Small intestine (tissue), 7 donors: ENCODE measurements at regions not wholly inside any gene's neighbourhood (a gene's known extent, or its start where the extent isn't known, plus 50 kb on each side); places are given as distances from the start of the nearest gene placed in this dataset.

Source experiments
- DNase-seq, 2 donors: peaks; one replicate each; pipeline versions ENCODE4 v3.0.0 to v3.0.0-alpha.2; 2013
- FAIRE-seq: peaks from 2 replicates; lab custom pipeline; 2012; peaks lifted over from hg19 to GRCh38; lab: Jason Lieb, UNC
- H3K27ac ChIP-seq, 3 donors: one replicate each; pipeline ENCODE4 v1.5.1; 2013; ENCODE audit warnings: low read length in 2 of 3, mild to moderate bottlenecking in 2 of 3, control low read depth in 1 of 3, inconsistent platforms in 1 of 3, low read depth in 1 of 3, moderate library complexity in 1 of 3
- H3K27me3 ChIP-seq, 3 donors: one replicate each; pipeline ENCODE4 v1.6.1; 2013; ENCODE audit warnings: low read length in 3 of 3, inconsistent platforms in 1 of 3; ENCODE audit not compliant: control insufficient read depth in 3 of 3, insufficient read depth in 3 of 3
- H3K36me3 ChIP-seq, 3 donors: one replicate each; pipeline ENCODE4 v1.6.1; 2013; ENCODE audit warnings: low read length in 3 of 3, inconsistent platforms in 1 of 3, low read depth in 1 of 3, mild to moderate bottlenecking in 1 of 3, moderate library complexity in 1 of 3; ENCODE audit not compliant: control insufficient read depth in 3 of 3, insufficient read depth in 2 of 3
- H3K4me1 ChIP-seq, 3 donors: one replicate each; pipeline ENCODE4 v1.6.1; 2013; ENCODE audit warnings: low read length in 2 of 3, inconsistent platforms in 1 of 3, low read depth in 1 of 3, mild to moderate bottlenecking in 1 of 3, moderate library complexity in 1 of 3; ENCODE audit not compliant: control insufficient read depth in 3 of 3, insufficient read depth in 2 of 3
- H3K4me3 ChIP-seq, 3 donors: one replicate each; pipeline ENCODE4 v1.5.1; 2013; ENCODE audit warnings: low read length in 3 of 3, control low read depth in 1 of 3, inconsistent platforms in 1 of 3, low read depth in 1 of 3, mild to moderate bottlenecking in 1 of 3, moderate library complexity in 1 of 3
- H3K9me3 ChIP-seq, 2 donors: one replicate each; pipeline ENCODE4 v1.6.1; 2013; ENCODE audit warnings: low read depth in 1 of 2, low read length in 1 of 2; ENCODE audit not compliant: control insufficient read depth in 2 of 2, insufficient read depth in 1 of 2
- WGBS, 3 donors: extraction: QIAGEN DNeasy Blood & Tissue Kit; methylation state at CpG; one replicate each; pipeline ENCODE4 v1.1.7; 2013; 5-methylcytosine and 5-hydroxymethylcytosine counted together
- donor health status: healthy with polysubstance abuse.
- donor health status: control.
- donor health status: control.
- donor health status: Bipolar disorder and iron deficiency.
- donor health status: healthy.

- Histone ChIP-seq H3K9me3 (peaks cover 0 to 6% of the 10 kb centered on the region in 2 donors), H3K27ac (no peak overlapping the region), H3K4me1 (no peaks in the 10 kb centered on the region), H3K36me3 (no peaks in the 10 kb centered on the region), H3K27me3 (no peaks in the 10 kb centered on the region), H3K4me3 (no peak overlapping the region)
- DNase-seq (no peak), FAIRE-seq (no peak)
- 71 to 93% (median 92%) methylated on average over 1 of the region's 1 CpG for WGBS, 3 donors
Observed at GRCh38 chr3:22231061-22231460, 480.1 kb upstream of the ZNF385D start.

- no peaks in the 10 kb centered on the region for H3K27me3 ChIP-seq
- FAIRE-seq (no peak), DNase-seq (no peak)
- 54 to 67% (median 60%) methylated on average over 3 of the region's 3 CpGs for WGBS, 3 donors
- no peak overlapping the region for H3K4me3 ChIP-seq
- no peaks in the 10 kb centered on the region for H3K9me3 ChIP-seq
- H3K27ac ChIP-seq, result no peak overlapping the region
- H3K4me1 ChIP-seq, result no peaks in the 10 kb centered on the region
- H3K36me3 ChIP-seq, result no peaks in the 10 kb centered on the region
Observed at GRCh38 chr3:22236490-22237270, 485.7 kb upstream of the ZNF385D start.

- WGBS, 3 donors, result 51 to 68% (median 59%) methylated on average over 4 of the region's 4 CpGs
- Histone ChIP-seq H3K27ac (no peak overlapping the region), H3K4me1 (no peaks in the 10 kb centered on the region), H3K4me3 (no peak overlapping the region), H3K36me3 (no peaks in the 10 kb centered on the region), H3K9me3 (no peaks in the 10 kb centered on the region), H3K27me3 (no peaks in the 10 kb centered on the region)
- no peak for DNase-seq
- no peak for FAIRE-seq
Observed at GRCh38 chr3:22239011-22239410, 488.0 kb upstream of the ZNF385D start.

- Histone ChIP-seq H3K36me3 (no peaks in the 10 kb centered on the region), H3K9me3 (no peaks in the 10 kb centered on the region), H3K27me3 (no peaks in the 10 kb centered on the region), H3K27ac (no peak overlapping the region), H3K4me1 (no peaks in the 10 kb centered on the region), H3K4me3 (no peak overlapping the region)
- FAIRE-seq, result no peak
- 59 to 81% (median 67%) methylated on average over 2 of the region's 2 CpGs for WGBS, 3 donors
- DNase-seq, result no peak
Observed at GRCh38 chr3:22241110-22241509, 490.1 kb upstream of the ZNF385D start.

GRCh38 chr3:22244761-22245521, 493.9 kb upstream of the ZNF385D start:
- no peaks in the 10 kb centered on the region for H3K9me3 ChIP-seq
- H3K4me3 ChIP-seq, result no peak overlapping the region
- DNase-seq (no peak), FAIRE-seq (no peak)
- no peaks in the 10 kb centered on the region for H3K36me3 ChIP-seq
- H3K27me3 ChIP-seq, result no peaks in the 10 kb centered on the region
- no peak overlapping the region for H3K27ac ChIP-seq
- H3K4me1 ChIP-seq, result no peaks in the 10 kb centered on the region
- WGBS, 3 donors, result 70 to 80% (median 77%) methylated on average over 3 of the region's 3 CpGs

- no peak overlapping the region for H3K27ac ChIP-seq
- H3K9me3 ChIP-seq, result no peaks in the 10 kb centered on the region
- 69 to 71% (median 70%) methylated on average over 3 of the region's 3 CpGs for WGBS, 3 donors
- no peaks in the 10 kb centered on the region for H3K27me3 ChIP-seq
- FAIRE-seq, result no peak
- no peak for DNase-seq
- no peak overlapping the region for H3K4me3 ChIP-seq
- H3K36me3 ChIP-seq, result no peaks in the 10 kb centered on the region
- H3K4me1 ChIP-seq, result no peaks in the 10 kb centered on the region
Observed at GRCh38 chr3:22245811-22246583, 495.0 kb upstream of the ZNF385D start.

- no peak overlapping the region for H3K27ac ChIP-seq
- no peaks in the 10 kb centered on the region for H3K4me1 ChIP-seq
- H3K27me3 ChIP-seq, result no peaks in the 10 kb centered on the region
- DNase-seq (no peak), FAIRE-seq (no peak)
- H3K36me3 ChIP-seq, result no peaks in the 10 kb centered on the region
- H3K4me3 ChIP-seq, result no peak overlapping the region
- H3K9me3 ChIP-seq, result no peaks in the 10 kb centered on the region
Observed at GRCh38 chr3:22249658-22250057, 498.6 kb upstream of the ZNF385D start.

- Histone ChIP-seq H3K4me1 (no peaks in the 10 kb centered on the region), H3K27ac (no peak overlapping the region), H3K27me3 (no peaks in the 10 kb centered on the region), H3K4me3 (no peak overlapping the region), H3K36me3 (no peaks in the 10 kb centered on the region), H3K9me3 (no peaks in the 10 kb centered on the region)
- DNase-seq (no peak), FAIRE-seq (no peak)
- WGBS, 3 donors, result 44 to 66% (median 50%) methylated on average over 2 of the region's 2 CpGs
Observed at GRCh38 chr3:22257252-22257651, 506.2 kb upstream of the ZNF385D start.
